Fibroblast of skin of left quadriceps (primary cell): ENCODE measurements at regions not wholly inside any gene's neighbourhood (a gene's known extent, or its start where the extent isn't known, plus 50 kb on each side); places are given as distances from the start of the nearest gene placed in this dataset.

Experiments
- DNase-seq, 2 experiments: peaks; one replicate each; pipeline ENCODE4 v3.0.0-alpha.2; 2013; ENCODE audit warnings: low read depth in 2 of 2

DNA sequence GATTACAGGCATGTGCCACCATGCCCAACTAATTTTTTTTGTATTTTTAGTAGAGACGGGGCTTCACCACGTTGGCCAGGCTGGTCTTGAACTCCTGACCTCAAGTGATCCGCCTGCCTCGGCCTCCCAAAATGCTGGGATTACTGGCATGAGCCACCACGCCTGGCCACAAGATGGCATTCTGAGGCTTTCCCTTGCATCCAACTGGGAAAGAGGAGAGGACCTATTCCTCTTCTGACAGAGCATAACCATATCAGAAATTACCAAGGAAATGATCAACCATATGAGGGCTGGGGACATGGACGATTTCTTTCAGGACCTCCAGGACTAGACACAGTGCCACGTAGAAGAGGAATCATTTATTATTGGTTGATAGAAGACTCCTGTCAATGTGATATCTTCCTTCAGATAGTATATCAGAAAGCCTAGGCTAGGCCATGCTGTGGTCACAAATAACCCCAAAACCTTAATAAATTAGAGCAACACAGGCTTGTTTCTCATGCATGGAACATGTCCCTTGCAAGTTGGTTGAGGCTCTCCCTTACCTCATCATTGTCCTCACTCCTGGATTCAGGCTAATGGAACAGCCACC is 372.3 kb upstream of the IL12A start:
- DNase-seq = peak in 1 of 2 experiments; percentile 44

- no peak for DNase-seq
Observed at GRCh38 chr3:159619341-159619885, 369.2 kb upstream of the IL12A start.

DNA sequence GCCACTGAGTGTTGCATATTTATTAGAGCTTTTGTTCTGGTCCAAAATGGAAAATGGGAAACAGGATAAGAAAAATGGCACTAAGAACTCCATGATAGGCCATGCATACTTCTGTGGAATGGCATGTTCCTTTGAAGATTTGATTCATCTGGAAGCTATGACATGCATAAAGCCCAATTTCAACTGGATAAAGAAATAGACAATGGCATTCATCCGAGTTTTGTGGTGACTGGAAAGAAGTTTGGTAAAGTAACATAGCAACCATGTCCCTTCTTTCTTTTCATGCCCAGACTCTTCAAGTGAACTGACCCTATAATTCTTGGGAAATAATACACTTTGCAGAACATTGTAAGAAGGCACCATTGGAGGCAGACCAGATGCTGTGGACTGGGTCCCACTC is 368.4 kb upstream of the IL12A start:
- no peak for DNase-seq

GRCh38 chr3:159620873-159621272 is 367.8 kb upstream of the IL12A start:
- peak; percentile 60 for DNase-seq

GRCh38 chr3:159624616-159625015 is 364.0 kb upstream of the IL12A start:
- DNase-seq = no peak

- no peak for DNase-seq
Observed at GRCh38 chr3:159625594-159625993, 363.0 kb upstream of the IL12A start.

DNA sequence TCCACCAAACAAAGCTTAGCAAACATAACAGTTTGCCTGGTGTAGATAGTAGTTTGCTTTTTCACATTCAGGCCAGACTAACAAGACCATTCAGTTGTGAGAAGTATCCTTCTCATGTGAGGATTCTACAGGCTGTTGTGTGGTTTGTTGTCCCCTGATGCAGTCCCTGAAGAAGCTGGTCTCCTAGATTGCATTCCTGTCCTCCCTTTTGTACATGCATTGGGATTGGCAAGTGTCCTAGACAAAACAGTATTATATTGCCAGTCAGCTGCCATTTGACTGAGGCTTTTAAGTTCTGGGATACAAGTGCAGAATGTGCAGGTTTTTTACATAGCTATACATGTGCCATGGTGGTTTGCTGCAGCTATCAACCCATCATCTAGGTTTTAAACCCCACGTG is 362.0 kb upstream of the IL12A start:
- DNase-seq = no peak

DNA sequence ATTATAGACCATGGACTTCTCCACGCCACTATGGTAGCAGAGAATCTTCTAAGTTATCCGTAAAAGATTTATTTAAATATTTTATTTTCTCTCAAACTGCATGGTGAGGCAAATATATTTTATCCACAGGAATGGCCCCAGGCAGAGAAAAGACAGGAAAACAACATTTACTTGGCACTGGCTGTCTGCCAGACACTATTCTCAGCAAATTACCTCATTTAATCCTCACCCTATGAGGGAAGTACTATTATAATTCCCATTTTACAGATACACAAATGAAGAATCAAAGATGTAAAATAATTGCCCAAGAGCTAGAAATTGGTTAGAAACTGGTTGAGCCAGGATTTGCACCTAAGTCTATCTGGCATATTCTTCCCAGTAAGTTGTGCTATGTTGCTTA is 361.4 kb upstream of the IL12A start:
- DNase-seq = no peak

DNA sequence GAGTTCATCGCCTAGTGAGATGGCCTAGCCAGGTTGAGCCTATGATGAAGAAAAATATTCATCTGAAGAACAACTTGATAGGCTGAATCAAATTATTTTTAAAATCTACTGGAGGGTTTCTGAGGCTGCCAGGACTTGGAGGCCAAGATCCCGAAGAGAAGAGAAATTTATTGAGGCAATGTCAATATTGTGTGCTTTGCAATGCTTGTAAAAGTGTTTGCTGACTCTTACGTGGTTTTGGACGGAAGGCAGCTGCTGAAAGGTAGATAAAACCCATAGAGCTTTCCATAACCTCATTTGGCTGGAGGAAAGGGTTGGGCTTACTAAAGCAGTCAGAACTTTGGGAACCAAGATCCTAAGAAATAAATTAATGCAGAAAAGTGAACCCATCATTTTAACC is 361.0 kb upstream of the IL12A start:
- DNase-seq = no peak

DNA sequence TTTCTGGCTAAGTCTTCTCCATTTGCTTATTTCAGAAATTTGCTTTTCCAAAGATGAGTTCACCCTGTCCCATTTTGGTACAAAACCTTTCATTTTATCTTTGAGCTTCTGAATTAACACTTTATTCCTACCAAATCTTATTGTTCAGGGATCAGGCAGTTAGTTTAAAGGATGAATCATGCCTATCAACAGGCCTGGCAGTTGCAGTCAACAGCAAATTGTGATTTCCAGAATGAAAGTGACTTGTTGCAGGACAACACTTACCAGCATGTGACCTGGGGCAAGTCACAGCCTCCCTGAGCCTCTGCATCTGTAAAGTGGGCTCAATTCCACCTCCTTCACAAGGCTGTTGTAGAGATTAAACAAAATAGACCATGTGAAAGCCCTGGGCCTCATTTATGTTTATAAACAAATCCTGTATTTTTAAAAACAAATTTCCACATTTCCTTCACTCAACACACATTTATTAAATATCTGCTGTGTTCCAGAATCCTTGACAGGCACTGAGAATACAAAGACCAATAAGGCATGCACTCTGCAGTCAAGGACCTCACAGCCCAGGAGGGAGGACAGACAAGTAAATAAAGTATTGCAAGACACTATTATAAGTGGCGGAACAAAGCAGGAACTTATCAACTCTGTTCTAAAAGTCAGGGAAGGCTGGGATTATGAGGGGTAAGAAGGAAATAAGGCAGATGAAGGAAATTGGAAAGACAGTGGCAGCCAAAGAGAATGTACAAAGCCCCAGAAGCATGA is 359.1 kb upstream of the IL12A start:
- no peak for DNase-seq

DNA sequence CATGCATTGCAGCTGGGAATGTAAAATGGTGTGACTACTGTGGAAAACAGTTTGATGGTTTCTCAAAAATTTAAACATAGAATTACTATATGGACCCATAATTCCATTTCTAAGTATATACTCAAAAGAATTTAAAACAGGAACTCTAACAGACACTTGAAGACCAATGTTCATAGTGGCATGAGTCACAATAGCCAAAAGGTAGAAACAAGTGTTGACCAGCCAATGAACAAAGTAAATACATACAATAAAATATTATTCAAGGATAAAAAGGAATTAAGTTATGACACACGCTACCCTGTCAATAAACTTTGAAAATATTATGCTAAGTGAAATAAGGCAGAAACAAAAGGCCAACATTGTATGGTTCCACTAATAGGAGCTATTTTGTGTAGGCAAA is 357.4 kb upstream of the IL12A start:
- DNase-seq = no peak

DNA sequence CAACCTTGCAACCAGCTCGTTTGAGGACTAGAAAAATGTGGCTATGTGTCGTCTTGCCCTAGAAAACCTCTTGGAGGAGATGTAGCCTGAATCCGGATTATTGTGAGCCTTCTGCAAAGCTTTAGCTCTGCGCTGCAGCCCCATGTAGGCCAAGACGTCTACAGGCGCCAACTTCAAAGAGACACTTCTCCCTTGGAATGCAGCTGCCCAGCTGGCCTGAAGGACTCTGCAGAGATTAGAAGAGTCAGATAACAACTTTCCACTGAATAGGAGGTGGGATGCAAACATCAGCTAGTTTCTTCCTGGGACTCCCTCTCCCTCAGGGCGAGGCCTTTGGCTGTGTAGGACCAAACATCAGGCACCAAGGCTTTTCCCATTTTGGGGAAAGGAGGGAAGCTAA is 356.5 kb upstream of the IL12A start:
- DNase-seq = no peak

DNA sequence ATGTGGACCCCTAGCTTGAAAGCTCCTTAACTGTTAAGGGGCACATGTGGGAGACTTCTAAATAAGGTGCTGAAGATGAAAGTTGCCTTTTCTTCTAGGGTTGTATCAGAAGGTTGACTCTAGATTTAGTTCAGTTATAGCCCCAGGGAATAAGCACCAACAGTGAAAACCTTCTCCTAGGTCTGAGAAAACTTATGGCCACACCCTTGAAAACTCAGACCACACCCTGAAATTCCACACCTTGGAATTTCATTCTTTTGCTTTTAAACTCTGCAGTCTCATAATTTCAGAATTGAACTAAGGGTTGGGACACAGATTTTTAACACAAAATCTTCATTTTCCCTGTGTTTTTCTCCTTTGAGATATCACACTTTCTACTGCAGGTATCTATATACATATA is 355.8 kb upstream of the IL12A start:
- no peak for DNase-seq

DNA sequence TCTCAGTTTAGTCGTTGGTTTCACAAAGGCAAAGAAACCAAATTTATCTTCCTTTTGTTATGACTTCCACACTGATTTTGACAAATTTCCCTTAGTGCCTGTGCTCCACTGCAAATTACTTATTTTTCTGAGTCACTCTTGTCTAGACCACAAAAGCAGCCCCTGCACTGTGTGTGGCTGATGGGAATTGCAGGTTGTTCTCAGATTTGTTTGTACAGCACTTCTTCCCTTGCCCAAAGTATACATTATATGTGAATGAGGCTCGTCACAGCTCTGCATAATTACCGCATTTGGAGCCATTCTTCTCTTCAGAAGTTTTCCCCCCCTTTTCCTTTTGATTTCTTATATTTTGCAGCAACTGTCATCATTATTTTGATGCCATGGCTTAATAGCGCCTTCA is 354.2 kb upstream of the IL12A start:
- peak in 1 of 2 experiments; percentile 33 for DNase-seq

- no peak for DNase-seq
Observed at GRCh38 chr3:159635047-159635641, 353.5 kb upstream of the IL12A start.

DNA sequence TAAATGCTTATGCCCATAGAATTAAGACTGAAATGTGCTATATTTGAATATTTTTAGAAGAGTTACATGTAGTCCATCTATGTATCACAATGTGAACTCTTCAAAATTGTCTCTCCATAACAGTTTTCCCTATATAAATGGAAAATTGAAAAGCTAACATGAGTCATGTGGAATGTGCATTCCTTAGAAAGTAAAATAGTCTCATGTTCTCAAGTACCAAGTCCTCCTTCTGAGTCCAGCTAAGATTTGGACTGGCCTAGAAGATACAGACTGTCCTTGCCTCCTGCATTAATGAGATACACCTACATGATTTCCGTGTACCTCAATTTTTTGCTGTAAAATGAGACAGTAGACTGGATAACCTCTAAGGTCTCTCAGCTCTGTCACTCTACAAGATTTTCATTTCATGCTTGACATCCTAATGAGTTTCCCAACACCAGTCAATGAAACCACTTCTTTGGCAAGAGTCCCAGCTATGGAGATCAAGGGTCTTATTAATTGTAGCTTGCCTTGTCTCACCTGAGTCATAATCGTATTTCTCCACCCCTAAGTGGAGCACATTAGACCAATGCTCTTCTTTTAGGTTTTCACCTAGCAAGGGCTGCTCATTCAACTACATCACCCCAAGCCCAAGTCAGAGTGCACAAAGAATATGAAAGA is 350.6 kb upstream of the IL12A start:
- peak in 1 of 2 experiments; percentile 46 for DNase-seq

DNA sequence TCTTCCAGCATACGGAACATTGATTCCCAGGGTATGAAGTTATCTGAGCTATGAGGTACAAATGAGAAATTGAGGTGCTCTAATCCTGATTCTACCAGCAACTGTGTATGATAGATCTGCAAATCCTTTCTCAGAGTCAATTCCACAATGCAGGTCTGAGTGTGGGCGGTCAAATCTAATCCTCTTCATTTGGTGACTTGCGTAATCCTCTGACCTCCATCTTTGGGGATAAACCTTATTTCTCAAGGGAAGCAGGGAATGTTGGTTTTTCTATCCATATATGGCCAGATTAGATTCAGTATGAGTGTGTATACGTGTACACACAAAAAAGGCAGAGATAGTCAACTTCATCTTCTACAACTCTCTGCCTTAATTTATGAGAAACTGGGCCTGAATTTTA is 348.4 kb upstream of the IL12A start:
- DNase-seq = no peak

- DNase-seq = no peak
Observed at GRCh38 chr3:159643406-159643805, 345.2 kb upstream of the IL12A start.

DNA sequence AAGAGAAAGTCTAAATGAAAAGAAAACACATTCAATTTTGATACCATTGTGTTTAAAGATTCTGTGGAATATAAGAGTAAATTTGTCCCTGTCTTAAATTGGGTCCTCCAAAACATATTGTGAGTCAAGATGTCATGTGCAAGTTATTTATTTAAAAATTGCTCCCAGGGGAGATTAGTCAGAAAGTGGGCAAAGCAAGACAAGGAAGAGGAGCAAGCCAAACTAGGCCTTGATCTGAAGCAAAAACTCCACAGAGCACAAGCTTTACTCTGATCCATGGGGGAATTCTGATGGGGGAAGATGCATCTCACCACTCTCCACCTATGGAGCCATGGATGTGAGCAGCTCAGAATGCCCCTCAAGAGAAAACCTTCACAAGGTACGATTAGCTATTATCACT is 342.8 kb upstream of the IL12A start:
- DNase-seq = peak; percentile 30 to 42

- DNase-seq = no peak
Observed at GRCh38 chr3:159649951-159650350, 338.7 kb upstream of the IL12A start.

DNA sequence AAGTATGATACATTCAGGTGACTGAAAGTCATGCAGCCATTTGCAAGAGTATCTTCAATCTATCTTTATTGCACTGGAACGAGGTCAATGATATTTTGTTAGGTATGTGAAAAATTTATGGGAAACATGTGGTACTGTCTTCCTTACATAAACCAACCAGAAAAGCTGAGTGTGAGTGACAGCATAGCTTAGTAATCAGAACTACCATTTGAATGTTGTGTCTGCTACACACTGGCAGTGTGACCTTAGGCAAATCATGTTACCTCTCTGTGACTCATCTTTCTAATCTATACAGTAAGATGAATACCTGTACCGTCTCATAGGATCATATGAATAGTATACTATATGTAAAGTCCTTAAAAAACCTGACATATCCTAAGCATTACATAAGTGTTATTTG is 337.9 kb upstream of the IL12A start:
- DNase-seq = no peak

DNA sequence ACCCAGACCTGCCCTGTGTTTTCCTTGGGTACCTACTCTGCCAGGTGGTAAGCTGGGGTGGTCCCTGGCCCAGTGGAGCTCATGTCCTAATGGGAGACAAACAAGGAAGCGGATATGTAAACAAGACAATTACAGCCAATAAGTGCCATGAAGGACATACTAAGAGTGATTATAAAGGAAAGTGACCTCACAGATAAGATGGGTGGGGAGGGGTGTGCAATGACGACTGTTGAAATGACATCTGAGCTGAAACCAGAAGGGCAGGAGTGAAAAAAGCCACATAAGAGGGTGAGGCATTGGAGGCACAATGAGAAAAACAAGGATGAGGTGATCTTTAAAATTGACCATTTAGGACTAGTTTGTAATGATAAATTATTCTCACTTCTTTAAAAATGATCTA is 336.2 kb upstream of the IL12A start:
- DNase-seq = no peak
